NCI-H128 (cell line): ENCODE measurements at regions not wholly inside any gene's neighbourhood (a gene's known extent, or its start where the extent isn't known, plus 50 kb on each side); places are given as distances from the start of the nearest gene placed in this dataset.

Source experiments
- DNase-seq: peaks from one replicate; lab custom pipeline; 2025; ENCODE audit not compliant: unreplicated experiment; lab: John Stamatoyannopoulos, UW

DNA sequence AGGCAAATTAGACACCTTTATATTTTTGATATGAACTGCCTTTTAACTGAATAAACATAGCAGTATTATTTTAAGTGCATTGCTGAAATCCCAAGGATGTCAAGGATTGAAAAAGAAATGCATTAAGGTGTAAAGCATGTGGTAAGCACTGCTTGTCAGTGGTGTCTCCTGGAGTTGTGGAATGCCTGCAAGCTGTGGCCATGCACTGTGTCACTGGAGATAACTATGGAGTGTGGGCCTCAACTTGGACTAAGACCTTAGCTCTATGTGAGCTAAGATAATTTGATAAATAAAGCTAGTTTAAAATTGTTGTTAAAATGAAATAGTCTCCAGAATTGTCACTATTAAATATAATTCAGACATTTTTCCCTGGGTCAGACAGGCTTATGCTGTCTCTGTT is 156.6 kb upstream of the OPRM1 start:
- no peak for DNase-seq

DNA sequence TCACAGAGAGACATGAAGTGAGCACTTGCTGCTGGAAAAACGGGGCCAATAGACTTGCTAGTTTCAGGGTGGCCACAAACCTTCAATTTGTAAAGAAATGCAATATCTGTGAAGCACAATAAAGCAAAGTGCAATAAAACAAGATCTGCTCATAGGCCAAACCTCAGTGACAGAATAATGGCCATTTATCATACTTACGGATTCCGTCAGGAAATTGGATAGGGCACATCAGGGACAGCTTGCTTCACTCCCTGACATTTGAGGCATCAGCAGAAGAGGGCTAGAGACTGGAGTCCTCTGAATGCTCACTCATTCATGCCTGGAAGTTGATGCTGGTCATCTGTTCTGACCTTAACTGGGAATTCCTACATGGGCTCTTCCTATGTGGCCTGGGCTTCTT is 165.5 kb upstream of the OPRM1 start:
- DNase-seq = no peak

DNA sequence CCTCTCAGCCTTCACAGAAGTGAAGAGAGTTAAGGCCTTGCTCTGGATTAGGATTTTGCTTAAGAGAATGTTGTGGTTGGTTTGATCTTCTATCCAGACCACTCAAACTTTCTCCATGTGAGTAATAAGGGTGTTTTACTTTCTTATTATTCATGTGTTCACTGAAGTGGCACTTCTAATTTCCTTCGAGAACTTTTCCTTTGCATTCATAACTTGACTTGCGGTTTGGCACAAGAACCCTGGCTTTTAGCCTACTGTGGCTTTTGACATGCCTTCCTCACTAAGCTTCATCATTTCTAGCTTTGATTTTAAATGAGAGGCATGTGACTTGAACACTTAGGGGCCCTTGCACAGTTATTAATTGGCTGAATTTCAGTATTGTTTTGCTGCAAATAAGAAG is 166.1 kb upstream of the OPRM1 start:
- DNase-seq = no peak

DNA sequence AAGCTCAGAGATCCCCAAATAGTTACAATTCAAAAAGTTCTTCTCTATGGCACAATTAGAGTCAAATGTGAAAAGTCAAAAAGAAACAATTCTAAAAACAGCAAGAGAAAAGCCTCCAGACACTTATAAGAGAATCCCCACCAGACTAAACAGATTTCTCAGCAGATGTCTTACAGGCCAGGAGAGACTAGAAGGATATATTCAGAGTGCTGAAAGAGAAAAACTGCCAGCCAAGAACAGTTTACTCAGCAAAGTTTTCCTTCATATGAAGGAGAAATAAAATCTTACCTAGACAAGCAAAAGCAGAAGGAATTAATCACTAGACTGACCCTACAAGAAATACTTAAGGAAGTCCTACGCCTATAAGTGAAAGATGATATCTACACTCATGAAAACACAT is 176.1 kb upstream of the OPRM1 start:
- DNase-seq = no peak

DNA sequence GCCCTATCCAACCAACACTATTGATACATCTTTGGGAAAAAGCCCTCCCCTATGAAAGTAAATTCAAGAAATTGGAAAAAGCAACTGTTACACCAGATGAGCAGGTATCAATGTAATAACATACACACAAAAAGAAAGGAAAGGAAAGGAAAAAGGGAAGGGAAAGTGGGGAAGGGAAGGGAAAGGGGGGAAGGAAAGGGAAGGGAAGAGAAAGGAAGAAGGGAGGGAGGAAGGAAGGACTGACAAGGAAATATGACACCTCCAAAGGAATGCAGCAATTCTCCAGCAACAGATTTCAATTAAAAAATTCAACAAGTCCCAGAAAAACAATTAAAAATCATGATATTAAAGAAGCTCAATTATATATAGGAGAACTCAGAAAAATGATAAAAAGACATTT is 176.9 kb upstream of the OPRM1 start:
- no peak for DNase-seq

DNA sequence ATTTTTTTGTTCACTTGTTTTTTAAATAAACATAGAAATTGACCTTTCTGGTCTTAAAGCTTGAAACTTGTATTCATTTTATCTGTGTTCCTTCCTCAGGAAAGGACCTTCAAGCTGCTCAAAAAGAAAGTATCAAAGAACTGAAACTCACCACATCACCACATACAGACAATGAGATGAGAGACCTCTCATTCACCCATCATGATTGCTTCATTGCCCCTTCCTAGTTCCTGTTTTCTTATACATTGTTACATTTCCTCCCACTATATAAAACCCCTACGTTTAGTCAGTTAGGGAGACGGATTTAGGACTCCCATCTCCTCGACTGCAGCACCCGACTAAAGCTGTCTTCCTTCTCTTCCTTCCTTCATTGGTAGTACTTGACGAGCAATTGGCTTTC is 180.5 kb upstream of the OPRM1 start:
- no peak for DNase-seq

DNA sequence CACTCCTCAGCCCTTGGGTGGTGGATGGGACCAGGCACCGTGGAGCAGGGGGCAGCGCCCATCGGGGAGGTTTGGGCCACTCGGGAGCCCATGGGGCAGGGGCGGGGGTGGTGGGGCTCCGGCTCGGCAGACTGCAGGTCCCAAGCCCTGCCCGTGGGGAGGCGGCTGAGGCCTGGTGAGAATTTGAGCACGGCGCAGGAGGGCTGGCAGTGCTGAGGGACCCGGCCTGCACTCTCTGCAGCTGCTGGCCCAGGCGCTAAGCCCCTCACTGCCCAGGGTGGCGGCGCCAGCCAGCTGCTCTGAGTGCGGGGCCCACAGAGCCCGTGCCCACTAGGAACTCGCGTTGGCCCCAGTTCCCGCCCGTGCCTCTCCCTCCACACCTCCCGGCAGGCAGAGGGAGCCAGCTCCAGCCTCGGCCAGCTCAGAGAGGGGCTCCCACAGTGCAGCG is 182.1 kb upstream of the OPRM1 start:
- no peak for DNase-seq

DNA sequence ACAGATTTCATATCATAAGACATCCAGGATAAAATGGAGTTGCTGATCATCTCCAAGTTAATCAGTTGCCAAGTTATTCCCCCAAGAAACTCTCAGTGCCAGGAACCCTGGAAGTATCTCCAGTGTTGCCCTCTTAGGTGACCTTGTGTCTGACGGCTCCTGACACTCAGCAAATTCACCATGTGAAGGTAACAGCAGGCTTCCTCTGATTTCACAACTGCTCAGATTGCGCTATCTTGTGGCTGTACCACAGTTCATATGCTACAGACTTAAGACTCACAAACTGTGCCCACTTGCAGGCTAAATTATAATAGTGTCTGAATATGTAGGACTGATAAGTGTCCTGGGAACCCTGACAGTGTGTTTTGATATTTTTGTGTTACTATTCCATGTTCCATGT is 186.6 kb upstream of the OPRM1 start:
- DNase-seq = no peak

DNA sequence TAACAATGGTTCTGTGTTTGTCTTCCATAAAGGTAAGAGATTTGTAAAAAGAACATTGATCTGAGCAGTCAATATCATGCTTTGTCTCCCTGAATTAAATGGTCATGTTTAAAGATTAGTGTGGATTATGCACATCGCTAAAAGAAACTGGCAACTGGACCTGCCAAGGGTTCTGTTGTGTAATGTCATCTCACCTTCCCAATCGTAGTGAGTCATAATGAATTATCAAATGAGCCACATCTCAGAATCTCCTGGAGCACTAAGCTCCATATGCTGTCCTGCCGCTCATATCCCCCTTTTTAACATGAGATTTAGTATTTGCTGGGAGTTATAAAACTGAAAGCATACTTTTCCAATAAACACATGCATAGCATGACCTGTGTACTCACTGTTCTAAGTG is 187.0 kb upstream of the OPRM1 start:
- DNase-seq = no peak

DNA sequence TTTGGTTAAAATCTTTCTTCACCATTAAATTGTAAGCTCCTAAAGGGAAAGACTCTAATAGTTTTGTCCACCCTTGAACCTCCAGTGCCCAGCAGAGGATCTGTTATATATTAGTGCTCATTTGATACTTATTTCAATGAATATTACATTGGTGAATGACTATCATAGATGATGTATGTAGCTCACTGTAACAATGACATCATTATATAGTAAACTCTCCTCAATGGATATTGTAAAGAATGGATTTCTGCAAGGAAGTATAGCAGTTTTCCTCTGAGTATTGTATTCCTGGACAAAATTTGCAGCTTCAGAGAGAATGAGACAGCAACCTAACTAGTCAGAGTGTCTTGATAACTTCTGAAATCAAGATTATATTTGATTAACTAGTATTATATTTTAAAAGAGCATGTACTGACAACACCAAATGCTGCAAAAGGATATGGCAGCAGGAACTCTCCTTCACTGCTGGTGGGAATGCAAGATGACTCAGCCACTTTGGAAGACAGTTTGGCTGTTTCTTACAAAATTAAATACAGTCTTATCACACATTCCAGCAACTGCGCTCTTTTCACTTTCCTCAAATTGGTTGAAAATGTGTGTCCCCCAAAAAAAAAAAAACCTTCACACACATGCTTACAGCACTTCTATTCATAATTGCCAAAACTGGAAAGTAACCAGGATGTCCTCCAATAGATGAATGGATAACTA is 189.8 kb upstream of the OPRM1 start:
- DNase-seq = no peak

DNA sequence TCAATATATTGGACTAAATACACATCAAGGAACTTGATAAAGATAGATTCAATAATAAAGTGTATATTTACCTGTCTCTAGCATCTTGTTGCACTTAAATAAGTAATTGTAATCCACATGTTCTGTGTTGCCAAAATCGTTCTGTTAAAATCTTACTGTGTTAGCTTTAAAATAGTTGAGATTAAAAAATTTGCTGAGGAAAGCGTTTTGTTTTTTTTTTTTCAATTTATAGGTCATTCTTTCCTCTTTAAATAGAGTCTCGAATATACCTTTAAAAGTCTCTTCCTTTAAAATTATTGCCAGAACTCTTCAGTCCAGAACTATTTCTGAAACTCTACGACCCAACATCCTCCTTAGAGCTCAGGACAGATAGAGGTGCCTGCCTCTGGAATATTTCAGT is 195.6 kb upstream of the OPRM1 start:
- no peak for DNase-seq

DNA sequence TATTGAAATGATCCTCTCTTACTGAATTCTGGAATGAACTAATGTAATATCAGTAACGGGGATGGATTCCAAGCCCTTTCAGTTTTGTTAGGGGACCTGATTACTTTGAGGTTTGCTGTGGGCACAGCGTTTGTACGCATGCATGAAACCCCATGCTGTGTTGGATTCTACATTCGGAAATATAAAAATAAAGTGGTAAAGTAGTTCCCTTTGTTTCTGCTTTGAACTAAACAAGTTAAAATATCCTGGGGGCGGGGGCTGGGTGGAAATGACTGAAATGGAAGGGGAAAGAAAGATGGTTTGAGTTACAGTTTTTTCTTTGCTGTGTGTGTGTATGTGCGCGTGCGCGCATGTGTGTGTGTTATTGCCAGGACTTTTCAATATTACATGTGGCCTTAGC is 196.5 kb upstream of the OPRM1 start:
- no peak for DNase-seq

DNA sequence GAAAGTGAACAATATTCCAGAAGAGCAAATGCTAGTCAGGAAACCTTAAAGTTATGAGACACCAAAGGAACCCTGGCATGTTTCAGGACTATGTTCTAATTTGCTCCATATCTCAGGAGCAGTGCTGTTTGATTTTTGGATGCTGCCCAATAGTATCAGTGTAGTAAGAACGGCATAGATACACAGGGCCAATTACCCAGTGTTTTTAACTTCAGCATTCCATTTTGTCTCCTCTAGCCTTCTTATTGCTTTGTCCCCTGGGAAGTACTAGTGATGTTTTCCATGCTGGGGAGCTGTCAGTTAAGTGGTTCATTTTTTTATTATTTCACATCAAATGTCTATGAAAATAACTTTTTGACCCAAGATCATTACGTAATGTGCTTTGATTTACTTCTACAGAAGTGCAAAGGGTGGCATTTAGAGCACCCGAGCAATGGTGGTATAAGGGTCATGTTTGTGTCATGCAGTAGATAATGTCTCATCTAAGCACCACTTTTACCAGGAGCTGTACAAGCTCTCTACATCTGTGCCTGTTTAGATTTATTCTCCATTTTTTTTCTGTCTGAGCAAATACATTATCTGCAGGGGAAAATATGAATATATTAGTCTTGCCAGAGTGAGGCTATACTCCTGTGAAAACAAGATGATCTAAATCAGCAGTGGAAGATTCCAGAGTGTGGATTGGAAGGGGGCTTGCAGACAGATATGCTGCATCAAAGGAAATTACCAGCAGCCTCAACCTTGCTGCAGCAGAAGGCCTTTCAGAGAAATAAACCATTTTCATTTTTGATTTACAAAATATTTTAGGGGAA is 198.8 kb upstream of the OPRM1 start:
- no peak for DNase-seq

DNA sequence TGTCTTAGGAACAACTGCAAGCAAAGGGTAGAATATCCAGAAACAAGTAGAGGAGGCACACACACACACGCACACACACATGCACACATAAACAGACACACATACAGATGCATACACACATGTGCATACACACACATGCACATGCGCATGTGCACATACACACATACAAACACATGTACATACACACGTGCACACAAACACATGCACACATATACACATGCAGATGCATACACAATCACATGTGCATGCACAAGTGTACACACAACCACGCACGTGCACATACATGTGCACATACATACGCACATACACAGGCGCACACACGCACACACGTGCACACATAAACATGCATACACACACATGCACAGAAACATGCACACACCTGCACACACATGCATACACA is 206.5 kb upstream of the OPRM1 start:
- no peak for DNase-seq

DNA sequence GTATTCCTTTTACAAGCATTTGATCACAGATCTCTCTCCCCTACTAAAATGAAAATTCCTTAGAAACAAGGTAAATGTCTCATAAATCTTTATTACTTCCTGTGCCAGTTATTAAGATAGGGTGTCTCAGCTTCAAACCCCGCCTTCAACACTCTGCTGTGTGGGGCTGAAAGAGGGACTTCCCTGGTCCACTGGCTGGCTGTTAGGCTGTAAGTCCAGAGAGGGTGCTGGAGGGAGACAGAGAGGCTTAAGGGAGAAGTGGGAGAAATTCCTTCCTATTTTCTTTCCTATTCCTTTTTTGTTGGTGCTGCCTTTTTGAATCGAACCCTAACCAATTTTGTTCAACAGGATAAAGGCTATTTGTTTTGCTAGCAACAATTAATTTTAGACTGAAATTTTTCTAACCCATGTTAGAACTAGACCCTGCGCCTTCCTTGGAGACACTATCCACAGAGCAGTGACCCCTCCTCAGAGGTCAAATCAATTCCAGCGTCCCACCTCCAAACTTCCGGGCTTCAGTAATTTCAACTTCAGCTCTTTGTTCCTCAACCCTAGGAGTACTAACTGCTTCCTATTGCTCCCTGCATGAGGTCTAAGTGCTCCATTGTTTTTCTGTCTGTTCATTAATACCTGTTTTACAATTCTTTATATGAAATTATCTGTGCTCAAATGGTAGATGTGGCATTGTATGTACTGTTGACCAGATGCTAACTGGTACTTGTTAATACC is 207.5 kb upstream of the OPRM1 start:
- DNase-seq = no peak

DNA sequence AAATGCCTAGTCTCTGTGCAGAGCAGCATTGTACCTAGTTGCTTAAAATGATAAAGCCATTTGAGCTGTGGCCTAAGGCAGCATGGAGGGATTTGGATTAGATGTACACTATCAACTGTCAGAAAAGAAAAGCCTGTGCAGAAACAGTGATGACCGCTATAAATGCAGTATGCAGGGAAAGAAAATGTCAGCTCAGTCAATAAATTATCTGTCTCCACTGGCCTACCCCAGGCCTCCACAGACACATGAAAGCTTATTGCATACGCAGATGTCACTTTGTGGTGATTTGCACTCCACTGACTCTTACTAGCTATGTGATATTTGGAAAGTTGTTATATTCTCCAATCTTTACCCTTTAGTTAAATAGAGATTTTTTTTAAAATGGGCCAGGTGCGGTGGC is 221.9 kb upstream of the OPRM1 start:
- no peak for DNase-seq

DNA sequence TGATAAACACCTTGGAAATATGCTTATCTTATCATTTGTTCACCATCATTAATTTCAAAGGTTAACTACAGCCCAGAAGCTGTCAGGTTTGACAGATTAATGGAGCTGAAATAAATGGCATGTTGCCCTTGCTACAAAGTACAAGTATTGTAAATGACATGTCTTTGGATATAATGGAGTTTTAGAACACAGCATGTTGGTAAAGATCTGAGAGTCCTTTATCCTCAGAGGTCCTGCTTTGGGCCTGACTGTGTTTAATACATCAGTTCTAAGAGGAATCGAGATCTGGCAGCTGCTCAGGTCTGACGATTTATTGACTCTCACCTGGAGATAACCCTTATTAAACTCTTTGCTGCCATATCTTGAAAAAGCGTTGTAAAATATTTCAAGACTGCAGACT is 222.7 kb upstream of the OPRM1 start:
- DNase-seq = no peak

DNA sequence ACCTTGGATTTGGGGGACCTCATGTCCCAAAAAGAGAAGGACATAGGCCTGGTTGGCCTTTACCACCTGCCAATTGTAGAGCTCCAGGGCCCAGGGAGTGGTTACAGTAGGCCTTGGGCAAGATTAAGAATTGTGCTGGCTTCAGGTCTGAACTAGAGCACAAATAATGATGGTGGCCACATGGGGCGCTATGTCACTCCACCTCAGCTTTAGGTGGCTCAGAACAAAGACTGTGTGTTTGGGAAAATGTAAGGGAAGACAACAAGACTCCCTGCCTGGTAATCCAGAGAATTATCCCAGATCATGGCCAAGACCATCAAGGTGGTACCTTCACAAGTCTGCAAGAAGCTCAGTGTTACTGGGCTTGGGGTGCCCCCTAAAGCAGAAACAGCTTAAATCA is 224.9 kb upstream of the OPRM1 start:
- DNase-seq = no peak

DNA sequence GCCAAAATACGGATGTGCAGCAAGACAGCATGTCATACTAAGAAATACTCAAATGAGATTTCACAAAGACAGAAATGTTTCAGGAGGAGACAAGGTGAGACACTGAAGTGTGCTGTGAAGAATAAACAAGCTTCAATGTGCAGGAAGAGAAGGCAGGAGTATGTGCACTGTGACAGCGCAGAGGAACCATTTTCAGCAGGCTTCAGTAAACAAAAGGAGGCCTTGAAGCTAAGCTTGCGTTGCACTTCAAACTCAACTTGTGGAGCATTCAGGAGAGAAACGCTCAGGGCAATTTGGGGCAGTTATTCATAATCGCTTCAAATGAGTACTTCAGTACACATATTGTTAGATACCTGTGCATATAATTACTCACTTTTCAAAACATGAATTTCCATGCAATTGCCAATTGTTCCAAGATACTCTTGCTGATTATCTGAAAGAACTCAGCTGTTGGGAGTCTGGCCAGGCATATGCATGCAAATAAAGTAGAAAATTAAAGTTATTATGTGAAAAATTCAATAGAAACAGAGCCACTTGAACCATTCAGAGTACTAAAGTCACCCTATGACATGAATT is 234.2 kb upstream of the OPRM1 start:
- no peak for DNase-seq

DNA sequence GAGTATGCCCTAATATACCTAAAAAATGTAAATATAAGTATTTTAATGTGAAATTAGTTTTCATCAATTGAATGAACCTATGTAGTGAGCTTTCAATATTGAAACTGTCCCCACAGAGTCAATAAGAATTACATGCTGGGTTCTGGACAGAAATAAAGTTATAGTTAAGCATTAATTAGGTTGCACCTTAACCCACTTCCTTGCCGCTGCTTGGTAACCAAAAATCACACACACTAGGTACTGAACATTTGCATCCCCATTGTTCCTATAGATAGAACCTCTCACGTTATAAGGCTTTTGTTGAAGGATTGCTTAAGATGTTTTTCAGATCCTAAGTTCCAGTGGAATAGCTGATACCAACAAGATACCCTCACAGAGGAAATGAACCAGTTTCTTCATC is 237.1 kb upstream of the OPRM1 start:
- DNase-seq = no peak

DNA sequence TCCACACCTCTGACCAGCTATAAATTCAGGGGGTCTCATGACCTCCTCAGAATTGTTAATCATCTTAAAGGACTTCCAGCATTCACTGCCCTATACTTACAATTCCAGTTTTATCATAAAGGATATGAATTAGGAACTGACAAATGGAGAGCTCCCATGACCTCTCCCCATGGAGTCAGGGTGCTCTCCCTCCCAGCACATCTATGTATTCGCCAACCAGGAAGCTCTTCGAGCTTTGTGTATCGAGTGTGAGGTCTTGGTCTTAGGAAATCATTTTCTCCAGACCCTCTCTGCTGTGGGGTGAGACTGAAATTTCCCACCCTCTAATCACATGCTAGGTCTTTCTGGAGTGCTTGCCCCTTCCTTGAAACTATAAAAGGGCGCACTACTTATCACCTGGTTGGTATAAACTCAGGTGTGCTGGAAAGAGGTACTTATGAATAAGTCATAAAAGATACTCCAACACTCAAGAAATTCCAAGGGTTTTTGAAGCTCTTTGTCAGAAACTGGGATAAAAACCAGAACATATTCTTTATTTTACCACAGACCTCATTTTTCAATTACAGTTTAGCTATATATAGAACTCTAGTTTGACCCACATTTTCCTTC is 238.4 kb upstream of the OPRM1 start:
- DNase-seq = no peak
